SK-N-SH (cell line): ENCODE measurements at regions not wholly inside any gene's neighbourhood (a gene's known extent, or its start where the extent isn't known, plus 50 kb on each side); places are given as distances from the start of the nearest gene placed in this dataset.

Experiments
- CTCF ChIA-PET: fragments of 300-600, 350-600 bp; formaldehyde crosslinking; extraction: SDS; loops from one replicate; lab custom pipeline; 2021; lab: Yijun Ruan, JAX
- POLR2A ChIA-PET: fragments of 350-600 bp; sonication (Branson Sonifier 250); formaldehyde crosslinking; extraction: SDS; loops from one replicate; lab custom pipeline; 2020; ENCODE audit warnings: antibody characterized with exemption, inconsistent platforms; lab: Yijun Ruan, JAX
- DNase-seq: peaks from one replicate; pipeline ENCODE4 v3.0.0; 2012
- H2AFZ ChIP-seq: fragments of 200-600 bp; sonication (generic); 2 replicates; pipeline ENCODE4 v1.8.1; 2016; ENCODE audit warnings: antibody characterized with exemption, mild to moderate bottlenecking, low read depth
- H3F3A ChIP-seq: fragments of 200-600 bp; sonication (generic); replicated peaks from 2 replicates; pipeline ENCODE3; 2016; ENCODE audit warnings: antibody characterized with exemption, mild to moderate bottlenecking; ENCODE audit not compliant: insufficient read depth
- H3K27ac ChIP-seq, 2 experiments: fragments of 200-500 bp in 1 of 2; fragments of 200-600 bp in 1 of 2; sonication (Bioruptor generic) in 1 of 2; sonication (generic), shearing (Covaris generic) in 1 of 2; 2 replicates each; pipeline versions ENCODE4 v1.5.1 to v1.6.1; 2014 to 2016; ENCODE audit warnings: low read depth in 2 of 2, inconsistent platforms in 1 of 2, low read length in 1 of 2, mild to moderate bottlenecking in 1 of 2, mixed read lengths in 1 of 2
- H3K27me3 ChIP-seq: fragments of 200-600 bp; sonication (generic), shearing (Covaris generic); 2 replicates; pipeline ENCODE4 v1.6.1; 2016; ENCODE audit warnings: mixed run types; ENCODE audit not compliant: insufficient read depth
- H3K36me3 ChIP-seq, 2 experiments: fragments of 200-500 bp in 1 of 2; fragments of 200-600 bp in 1 of 2; sonication (Bioruptor generic) in 1 of 2; sonication (generic) in 1 of 2; replicated peaks in 1 of 2; 2 replicates each; pipeline versions ENCODE3 to v1.5.1; 2014 to 2016; ENCODE audit warnings: low read length in 1 of 2, mild to moderate bottlenecking in 1 of 2; ENCODE audit not compliant: insufficient read depth in 2 of 2, control insufficient read depth in 1 of 2
- H3K4me1 ChIP-seq, 2 experiments: fragments of 200-500 bp in 1 of 2; fragments of 200-600 bp in 1 of 2; sonication (Bioruptor generic) in 1 of 2; sonication (generic), shearing (Covaris generic) in 1 of 2; 2 replicates each; pipeline versions ENCODE4 v1.5.1 to v1.6.1; 2014 to 2016; ENCODE audit warnings: low read depth in 1 of 2, low read length in 1 of 2, mixed run types in 1 of 2; ENCODE audit not compliant: insufficient read depth in 2 of 2, control insufficient read depth in 1 of 2
- H3K4me2 ChIP-seq: fragments of 200-600 bp; sonication (generic), shearing (Covaris generic); 2 replicates; pipeline ENCODE4 v1.6.1; 2017; ENCODE audit warnings: mixed run types
- H3K4me3 ChIP-seq, 2 experiments: fragments of 200-500 bp in 1 of 2; fragments of 200-600 bp in 1 of 2; sonication (Bioruptor generic) in 1 of 2; sonication (generic), shearing (Covaris generic) in 1 of 2; 2 replicates each; pipeline versions ENCODE4 v1.5.1 to v1.8.1; 2014 to 2016; ENCODE audit warnings: low read depth in 2 of 2, inconsistent platforms in 1 of 2, low read length in 1 of 2, mild to moderate bottlenecking in 1 of 2, mixed read lengths in 1 of 2, moderate library complexity in 1 of 2
- H3K79me2 ChIP-seq: fragments of 200-600 bp; sonication (generic); 2 replicates; pipeline ENCODE4 v1.8.1; 2017; ENCODE audit warnings: mild to moderate bottlenecking; ENCODE audit not compliant: insufficient read depth
- H3K9ac ChIP-seq: fragments of 200-600 bp; sonication (generic); 2 replicates; pipeline ENCODE4 v1.6.1; 2017; ENCODE audit warnings: mixed run types
- H3K9me2 ChIP-seq: fragments of 200-600 bp; sonication (generic); 2 replicates; pipeline ENCODE4 v1.6.1; 2017; ENCODE audit warnings: mixed run types
- H3K9me3 ChIP-seq: fragments of 200-600 bp; sonication (generic); 2 replicates; pipeline ENCODE4 v1.6.1; 2017; ENCODE audit warnings: mixed run types, mild to moderate bottlenecking, moderate library complexity
- H4K20me1 ChIP-seq: fragments of 200-600 bp; sonication (generic); 2 replicates; pipeline ENCODE4 v1.6.1; 2017; ENCODE audit warnings: mild to moderate bottlenecking, mixed run types; ENCODE audit not compliant: insufficient read depth
- CHD2 ChIP-seq: fragments of 150-350 bp; IDR thresholded peaks from 2 replicates; pipeline ENCODE4 v1.6.1; 2018; ENCODE audit warnings: low read length; ENCODE audit not compliant: partially characterized antibody
- CTCF ChIP-seq: fragments of 200-600 bp; sonication (generic); IDR thresholded peaks from 2 replicates; pipeline ENCODE4 v1.6.1; 2017; ENCODE audit warnings: antibody characterized with exemption, mild to moderate bottlenecking, moderate library complexity
- ELF1 ChIP-seq: IDR thresholded peaks from 2 replicates; pipeline ENCODE4 v1.4.0; 2012
- EP300 ChIP-seq, 2 experiments: IDR thresholded peaks; 2 replicates each; pipeline versions ENCODE4 v1.4.0 to v1.6.1; 2012; ENCODE audit warnings: borderline replicate concordance in 1 of 2, low read depth in 1 of 2, low read length in 1 of 2
- FOSL2 ChIP-seq: IDR thresholded peaks from 2 replicates; pipeline ENCODE4 v1.4.0; 2012; ENCODE audit warnings: low read depth, mild to moderate bottlenecking, moderate library complexity, borderline replicate concordance
- FOXJ3 ChIP-seq: sonication (generic); formaldehyde crosslinking; IDR thresholded peaks from 2 replicates; pipeline ENCODE4 v1.5.1; 2020; ENCODE audit warnings: mild to moderate bottlenecking, missing genetic modification reagents
- JUND ChIP-seq: IDR thresholded peaks from 2 replicates; pipeline ENCODE4 v1.4.0; 2012
- MAX ChIP-seq: IDR thresholded peaks from 2 replicates; pipeline ENCODE4 v1.4.0; 2012; ENCODE audit warnings: low read depth
- MXI1 ChIP-seq: IDR thresholded peaks from 2 replicates; pipeline ENCODE4 v1.6.1; 2012; ENCODE audit warnings: mild to moderate bottlenecking, low read depth, low read length, improper control_type of control experiment
- NRF1 ChIP-seq: IDR thresholded peaks from 2 replicates; pipeline ENCODE4 v1.6.1; 2012; ENCODE audit warnings: low read depth, mild to moderate bottlenecking, low read length
- REST ChIP-seq: IDR thresholded peaks from 2 replicates; pipeline ENCODE4 v1.6.1; 2012; ENCODE audit warnings: mild to moderate bottlenecking, low read depth, low read length, moderate library complexity
- RFX5 ChIP-seq: IDR thresholded peaks from 2 replicates; pipeline ENCODE4 v1.6.1; 2012; ENCODE audit warnings: mild to moderate bottlenecking, improper control_type of control experiment, low read length
- SMC3 ChIP-seq: IDR thresholded peaks from 2 replicates; pipeline ENCODE4 v1.6.1; 2012; ENCODE audit warnings: low read depth, low read length, improper control_type of control experiment
- TEAD4 ChIP-seq: IDR thresholded peaks from 2 replicates; pipeline ENCODE4 v1.4.0; 2012; ENCODE audit warnings: mild to moderate bottlenecking, borderline replicate concordance; ENCODE audit not compliant: insufficient read depth
- YY1 ChIP-seq: IDR thresholded peaks from 2 replicates; pipeline ENCODE4 v1.4.0; 2012; ENCODE audit warnings: low read depth, mild to moderate bottlenecking
- WGBS: methylation state at CpG from one replicate; pipeline ENCODE4 v1.1.6; 2017; ENCODE audit warnings: low lambda C conversion rate; 5-methylcytosine and 5-hydroxymethylcytosine counted together
- TF ChIP-seq, protein P1 (sequence below): fragments of 150-350 bp; IDR thresholded peaks from 2 replicates; pipeline ENCODE4 v1.6.1; 2017; ENCODE audit warnings: antibody characterized with exemption, low read length, low read depth, borderline replicate concordance
- TF ChIP-seq, protein P2 (sequence below): IDR thresholded peaks from 2 replicates; pipeline ENCODE4 v1.4.0; 2012; ENCODE audit warnings: low read depth, borderline replicate concordance

DNA sequence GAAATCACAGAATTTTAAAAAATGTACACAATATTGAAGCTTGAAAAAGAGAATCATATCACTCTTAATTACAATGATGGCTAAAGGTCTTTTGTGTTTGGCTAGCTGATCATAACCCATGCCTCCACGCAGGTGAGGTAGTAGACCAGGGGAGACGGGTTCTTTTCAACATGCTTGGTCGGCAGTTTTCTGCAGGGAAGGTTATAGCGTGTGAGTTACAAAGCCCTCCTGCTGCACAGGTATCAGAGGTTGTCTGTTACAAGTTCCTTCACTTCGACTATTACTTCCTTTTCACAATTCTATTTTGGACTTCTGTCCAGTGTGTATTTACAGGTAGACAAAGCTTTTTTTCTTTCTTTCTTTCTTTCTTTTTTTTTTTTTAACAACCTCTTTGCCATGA is 127.1 kb upstream of the PRPS1L1 start (continued):
- no peak for TF ChIP-seq SMC3
- TF ChIP-seq, protein P1, sequence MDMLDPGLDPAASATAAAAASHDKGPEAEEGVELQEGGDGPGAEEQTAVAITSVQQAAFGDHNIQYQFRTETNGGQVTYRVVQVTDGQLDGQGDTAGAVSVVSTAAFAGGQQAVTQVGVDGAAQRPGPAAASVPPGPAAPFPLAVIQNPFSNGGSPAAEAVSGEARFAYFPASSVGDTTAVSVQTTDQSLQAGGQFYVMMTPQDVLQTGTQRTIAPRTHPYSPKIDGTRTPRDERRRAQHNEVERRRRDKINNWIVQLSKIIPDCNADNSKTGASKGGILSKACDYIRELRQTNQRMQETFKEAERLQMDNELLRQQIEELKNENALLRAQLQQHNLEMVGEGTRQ, result no peak

DNA sequence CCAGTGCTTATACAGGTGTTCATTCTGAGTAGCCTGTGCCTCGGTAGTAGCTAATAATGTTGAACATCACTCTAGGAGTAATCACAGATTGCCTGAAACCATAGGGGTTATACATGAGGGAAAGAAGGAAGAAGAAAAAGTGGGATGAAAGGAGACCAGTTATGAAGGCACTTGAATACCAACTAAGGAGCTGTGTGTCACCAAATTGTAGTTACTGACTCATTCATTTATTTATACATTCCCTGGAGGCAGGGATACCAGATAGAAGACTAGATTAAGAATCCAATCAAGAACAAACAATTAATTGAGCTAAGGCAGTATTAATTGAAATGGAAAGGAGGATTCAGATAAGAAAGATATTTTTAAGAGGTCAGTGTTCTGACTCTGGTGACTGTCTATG is 129.6 kb upstream of the PRPS1L1 start:
- Histone ChIP-seq H3K9me3 (no peaks in the 10 kb centered on the region), H3K4me1 (no peaks in the 10 kb centered on the region), H3K36me3 (no peaks in the 10 kb centered on the region), H3K4me3 (no peak overlapping the region), H3F3A (no peaks in the 10 kb centered on the region), H3K4me2 (no peak overlapping the region), H3K79me2 (no peaks in the 10 kb centered on the region), H3K9me2 (no peaks in the 10 kb centered on the region), H2AFZ (no peak overlapping the region), H3K27me3 (peaks cover 18% of the 10 kb centered on the region; the same call in 1 of the 2 replicates), H4K20me1 (no peaks in the 10 kb centered on the region), H3K9ac (no peak overlapping the region), H3K27ac (no peak overlapping the region)
- 7% methylated on average over 1 of the region's 1 CpG for WGBS
- TF ChIP-seq JUND, result no peak
- no peak for TF ChIP-seq CTCF
- no peak for TF ChIP-seq FOXJ3 (CRISPR knock-in tag)
- TF ChIP-seq FOSL2, result no peak
- no peak for TF ChIP-seq ELF1
- no peak for TF ChIP-seq YY1
- TF ChIP-seq NRF1, result no peak
- TF ChIP-seq SMC3, result no peak
- no peak for TF ChIP-seq TEAD4
- no peak for TF ChIP-seq MXI1
- no peak for TF ChIP-seq MAX
- TF ChIP-seq CHD2, result no peak
- no peak for TF ChIP-seq EP300 (IDR thresholded peaks at IDR 0.05; ENCODE audit: borderline replicate concordance in 1 of 2, low read depth in 1 of 2, low read length in 1 of 2)
- no peak for TF ChIP-seq REST
- TF ChIP-seq, protein P2, sequence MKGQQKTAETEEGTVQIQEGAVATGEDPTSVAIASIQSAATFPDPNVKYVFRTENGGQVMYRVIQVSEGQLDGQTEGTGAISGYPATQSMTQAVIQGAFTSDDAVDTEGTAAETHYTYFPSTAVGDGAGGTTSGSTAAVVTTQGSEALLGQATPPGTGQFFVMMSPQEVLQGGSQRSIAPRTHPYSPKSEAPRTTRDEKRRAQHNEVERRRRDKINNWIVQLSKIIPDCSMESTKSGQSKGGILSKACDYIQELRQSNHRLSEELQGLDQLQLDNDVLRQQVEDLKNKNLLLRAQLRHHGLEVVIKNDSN, result no peak
- no peak for TF ChIP-seq RFX5
- no peak for DNase-seq
- POLR2A ChIA-PET, result no interaction called here
- CTCF ChIA-PET, result no interaction called here
